ENCODE measurements at regions not wholly inside any gene's neighbourhood (a gene's known extent, or its start where the extent isn't known, plus 50 kb on each side); places are given as distances from the start of the nearest gene placed in this dataset.

GRCh38 chr2:8534729-8535468 is 147.0 kb upstream of the ID2 start:
- no peaks in the 10 kb centered on the region for H3K27me3 ChIP-seq
- WGBS, 2 donors: 64 to 85% methylated on average over 8 to 10 of the region's 15 CpGs
- DNase-seq: peak; percentile 64 to 74
- H3K9me3 ChIP-seq: no peaks in the 10 kb centered on the region
- intact Hi-C loops (cut with DNase I): no loop called here
- no peak overlapping the region for H3K4me3 ChIP-seq (replicated peaks in 1 of 3)
- peaks cover 15 to 40% of the 10 kb centered on the region in 2 donors for H3K4me1 ChIP-seq
- TF ChIP-seq POLR2A (IDR thresholded peaks at IDR 0.05): no peak
- TF ChIP-seq, protein P1, sequence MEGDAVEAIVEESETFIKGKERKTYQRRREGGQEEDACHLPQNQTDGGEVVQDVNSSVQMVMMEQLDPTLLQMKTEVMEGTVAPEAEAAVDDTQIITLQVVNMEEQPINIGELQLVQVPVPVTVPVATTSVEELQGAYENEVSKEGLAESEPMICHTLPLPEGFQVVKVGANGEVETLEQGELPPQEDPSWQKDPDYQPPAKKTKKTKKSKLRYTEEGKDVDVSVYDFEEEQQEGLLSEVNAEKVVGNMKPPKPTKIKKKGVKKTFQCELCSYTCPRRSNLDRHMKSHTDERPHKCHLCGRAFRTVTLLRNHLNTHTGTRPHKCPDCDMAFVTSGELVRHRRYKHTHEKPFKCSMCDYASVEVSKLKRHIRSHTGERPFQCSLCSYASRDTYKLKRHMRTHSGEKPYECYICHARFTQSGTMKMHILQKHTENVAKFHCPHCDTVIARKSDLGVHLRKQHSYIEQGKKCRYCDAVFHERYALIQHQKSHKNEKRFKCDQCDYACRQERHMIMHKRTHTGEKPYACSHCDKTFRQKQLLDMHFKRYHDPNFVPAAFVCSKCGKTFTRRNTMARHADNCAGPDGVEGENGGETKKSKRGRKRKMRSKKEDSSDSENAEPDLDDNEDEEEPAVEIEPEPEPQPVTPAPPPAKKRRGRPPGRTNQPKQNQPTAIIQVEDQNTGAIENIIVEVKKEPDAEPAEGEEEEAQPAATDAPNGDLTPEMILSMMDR (IDR thresholded peaks at IDR 0.05): no peak
- peak overlapping the region in 2 of 3 donors; percentile 24 to 62 for H3K27ac ChIP-seq
- H3K36me3 ChIP-seq: no peaks in the 10 kb centered on the region

GRCh38 chr2:8535469-8535795 is 146.4 kb upstream of the ID2 start:
- no peak overlapping the region for H3K4me3 ChIP-seq (replicated peaks in 1 of 3)
- intact Hi-C loops (cut with DNase I): no loop called here
- H3K9me3 ChIP-seq: no peaks in the 10 kb centered on the region
- TF ChIP-seq, protein P1 (IDR thresholded peaks at IDR 0.05): no peak
- no peak for TF ChIP-seq POLR2A (IDR thresholded peaks at IDR 0.05)
- H3K27me3 ChIP-seq: no peaks in the 10 kb centered on the region
- no peaks in the 10 kb centered on the region for H3K36me3 ChIP-seq
- H3K27ac ChIP-seq: peak overlapping the region in 1 of 3 donors; percentile 62
- DNase-seq: no peak
- 71 to 81% methylated on average over 8 to 9 of the region's 9 CpGs for WGBS, 2 donors
- peaks cover 20 to 45% of the 10 kb centered on the region in 2 donors for H3K4me1 ChIP-seq

DNA sequence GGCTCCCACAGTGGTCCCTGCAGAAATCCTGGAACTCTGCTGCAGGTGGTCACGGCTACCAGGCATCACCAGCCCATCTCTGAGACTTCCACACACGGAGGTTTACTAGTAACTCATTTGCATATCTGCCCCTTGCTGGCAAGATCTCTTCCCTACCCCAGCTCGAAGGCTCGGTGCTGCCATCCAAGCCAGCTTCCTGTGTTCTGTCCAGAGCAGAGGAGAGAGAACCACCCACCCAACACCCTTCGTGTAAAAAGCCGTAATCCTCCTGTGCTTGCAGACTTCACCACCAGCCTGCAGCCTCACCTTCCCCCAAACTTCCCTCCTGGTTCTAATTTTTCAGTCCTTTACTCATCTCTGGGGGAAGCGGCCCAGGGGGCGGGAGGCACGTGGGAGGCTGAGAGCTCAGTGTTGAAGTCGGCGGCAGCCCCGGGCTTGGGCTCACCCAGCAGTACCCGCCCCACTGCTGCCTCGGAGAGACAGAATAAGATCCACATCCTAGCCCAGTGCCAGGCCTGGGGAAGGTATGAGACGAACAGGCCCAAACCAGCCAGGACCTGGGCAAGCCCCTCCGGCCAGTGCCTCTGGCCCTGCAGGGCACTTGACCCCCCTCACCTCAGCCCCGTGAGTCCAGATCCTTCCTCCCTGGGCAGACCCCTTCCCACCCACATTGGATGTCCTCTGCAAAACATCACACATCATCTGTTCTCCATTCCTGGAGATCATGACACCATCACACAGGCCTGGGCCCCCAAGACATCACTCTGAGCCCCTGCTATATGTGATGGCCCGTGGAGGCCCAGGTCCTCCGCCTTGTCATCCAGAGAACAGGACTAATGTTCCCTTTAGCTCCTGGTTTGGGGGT is 145.8 kb upstream of the ID2 start:
- Histone ChIP-seq H3K4me3 (replicated peaks in 1 of 3) (no peak overlapping the region), H3K4me1 (peaks cover 26 to 52% of the 10 kb centered on the region in 2 donors), H3K9me3 (no peaks in the 10 kb centered on the region), H3K36me3 (no peaks in the 10 kb centered on the region), H3K27ac (no peak overlapping the region), H3K27me3 (no peaks in the 10 kb centered on the region)
- 84 to 85% methylated on average over 18 of the region's 19 CpGs for WGBS, 2 donors
- no peak for DNase-seq
- no peak for TF ChIP-seq POLR2A (IDR thresholded peaks at IDR 0.05)
- TF ChIP-seq, protein P1 (IDR thresholded peaks at IDR 0.05): no peak
- intact Hi-C loops (cut with DNase I): no loop called here

DNA sequence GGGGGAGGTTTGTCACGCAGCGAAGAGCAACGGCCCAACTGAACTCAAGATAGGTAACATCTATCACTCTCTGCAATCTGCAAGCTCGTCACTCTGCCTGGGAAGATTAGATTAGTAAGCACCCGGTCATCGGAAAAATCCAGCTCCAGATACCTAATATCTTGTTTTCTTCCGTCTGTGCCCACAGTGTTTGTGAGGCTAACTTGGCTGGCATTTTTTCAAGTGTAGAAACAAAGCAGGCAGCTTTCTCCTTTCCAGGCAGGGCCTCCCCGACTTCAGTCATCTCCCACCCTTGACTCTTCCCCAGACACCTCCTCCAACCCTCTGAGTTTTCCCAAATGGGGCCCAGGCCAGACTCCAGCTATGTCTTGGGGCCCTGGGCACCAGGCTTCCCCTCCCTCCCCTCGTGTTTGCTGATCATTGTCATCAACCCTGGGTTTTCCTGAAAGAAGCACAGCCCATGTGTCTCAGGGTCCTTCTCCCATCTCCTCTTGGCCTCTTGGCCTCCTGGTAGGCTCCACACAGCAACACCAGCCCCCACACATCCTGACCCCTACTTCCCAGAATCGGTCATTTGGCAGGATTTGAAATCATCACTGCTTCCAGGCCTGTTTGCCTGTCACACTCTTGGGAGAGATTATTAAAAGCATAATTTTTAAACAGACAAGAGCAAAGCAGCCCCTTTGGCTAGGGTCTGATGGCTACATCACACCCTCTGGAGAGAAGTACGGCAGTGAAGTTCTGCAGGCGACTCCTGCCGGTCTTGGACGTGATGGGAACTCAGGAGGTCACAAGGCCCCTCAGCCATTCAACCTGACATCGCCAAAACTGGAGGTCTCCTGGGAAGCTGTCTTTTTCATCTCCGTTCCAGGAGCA is 144.9 kb upstream of the ID2 start:
- TF ChIP-seq, protein P1 (IDR thresholded peaks at IDR 0.05): no peak
- no peak for TF ChIP-seq POLR2A (IDR thresholded peaks at IDR 0.05)
- no peaks in the 10 kb centered on the region for H3K36me3 ChIP-seq
- WGBS, 2 donors: 78 to 83% methylated on average over 16 of the region's 16 CpGs
- H3K4me3 ChIP-seq (replicated peaks in 1 of 3): no peak overlapping the region
- H3K4me1 ChIP-seq: peaks cover 26 to 59% of the 10 kb centered on the region in 2 donors
- H3K9me3 ChIP-seq: no peaks in the 10 kb centered on the region
- H3K27me3 ChIP-seq: no peaks in the 10 kb centered on the region
- DNase-seq: no peak
- intact Hi-C loops (cut with DNase I): no loop called here
- H3K27ac ChIP-seq: no peak overlapping the region
